Gastrocnemius medialis (tissue), 4 donors: ENCODE measurements at regions not wholly inside any gene's neighbourhood (a gene's known extent, or its start where the extent isn't known, plus 50 kb on each side); places are given as distances from the start of the nearest gene placed in this dataset.

Experiments used
- CTCF ChIP-seq, 5 experiments: fragments of 450-650 bp in 3 of 5; fragments of 200-600 bp in 2 of 5; sonication (generic) in 2 of 5; IDR thresholded peaks in 4 of 5; conservative IDR thresholded peaks in 1 of 5; 1 replicate in 4 of 5; 2 replicates in 1 of 5; pipeline ENCODE4 v1.5.1; 2016 to 2019; ENCODE audit warnings: antibody characterized with exemption in 5 of 5, mild to moderate bottlenecking in 3 of 5, moderate library complexity in 3 of 5
- POLR2A ChIP-seq, 2 donors: fragments of 450-650 bp; IDR thresholded peaks; one replicate each; pipeline ENCODE4 v1.6.1; 2017; ENCODE audit warnings: antibody characterized with exemption in 2 of 2, mild to moderate bottlenecking in 2 of 2, moderate library complexity in 2 of 2

DNA sequence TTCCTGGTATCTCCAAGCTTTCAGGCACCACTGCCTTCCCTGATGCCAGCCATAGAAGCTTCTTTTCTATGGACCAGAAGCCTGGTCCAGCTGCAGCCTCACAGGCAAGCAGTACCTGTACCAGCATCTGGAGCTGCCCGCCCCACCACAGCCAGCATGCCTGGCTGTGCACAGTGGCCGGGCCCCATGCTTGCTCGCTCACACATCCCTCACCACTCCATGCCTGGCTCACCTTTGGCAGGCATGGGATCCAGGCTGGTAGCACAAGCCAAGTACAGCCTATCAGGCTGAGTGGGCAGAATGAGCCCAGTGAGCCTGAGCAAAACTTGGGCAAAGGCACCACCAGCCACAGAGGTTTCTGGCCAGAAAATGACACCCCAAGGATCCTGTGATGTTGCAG lies 93.4 kb downstream of the TPRA1 start:
- TF ChIP-seq CTCF (IDR thresholded peaks at IDR 0.05 in 4 of 5, conservative IDR thresholded peaks at IDR 0.05 in 1 of 5) (no peak), POLR2A (IDR thresholded peaks at IDR 0.05) (no peak)
